IPS-18a (cell line): ENCODE measurements at regions not wholly inside any gene's neighbourhood (a gene's known extent, or its start where the extent isn't known, plus 50 kb on each side); places are given as distances from the start of the nearest gene placed in this dataset.

ENCODE experiments used
- H3K27ac ChIP-seq: one replicate; pipeline ENCODE4 v1.5.1; 2013; ENCODE audit warnings: low read length
- H3K27me3 ChIP-seq: one replicate; pipeline ENCODE4 v1.6.1; 2013; ENCODE audit warnings: mild to moderate bottlenecking, low read length; ENCODE audit not compliant: control insufficient read depth, insufficient read depth
- H3K36me3 ChIP-seq: one replicate; pipeline ENCODE4 v1.6.1; 2013; ENCODE audit warnings: low read depth, low read length; ENCODE audit not compliant: control insufficient read depth
- H3K4me1 ChIP-seq: one replicate; pipeline ENCODE4 v1.6.1; 2013; ENCODE audit warnings: low read depth, low read length; ENCODE audit not compliant: control insufficient read depth
- H3K4me3 ChIP-seq: one replicate; pipeline ENCODE4 v1.5.1; 2013; ENCODE audit warnings: low read length
- H3K9ac ChIP-seq: one replicate; pipeline ENCODE4 v1.6.1; 2013; ENCODE audit warnings: mild to moderate bottlenecking, low read length, moderate library complexity
- H3K9me3 ChIP-seq: one replicate; pipeline ENCODE4 v1.6.1; 2013; ENCODE audit warnings: low read depth, low read length; ENCODE audit not compliant: control insufficient read depth

- Histone ChIP-seq H3K27ac (no peak overlapping the region), H3K9me3 (no peaks in the 10 kb centered on the region), H3K4me3 (no peak overlapping the region), H3K27me3 (no peaks in the 10 kb centered on the region), H3K36me3 (no peaks in the 10 kb centered on the region), H3K9ac (no peak overlapping the region), H3K4me1 (no peaks in the 10 kb centered on the region)
These were observed 54.1 kb upstream of the BDNF start for GRCh38 chr11:27754035-27755017.
